Gastroesophageal sphincter (tissue), 3 donors: ENCODE measurements at regions not wholly inside any gene's neighbourhood (a gene's known extent, or its start where the extent isn't known, plus 50 kb on each side); places are given as distances from the start of the nearest gene placed in this dataset.

ENCODE experiments used
- CTCF ChIP-seq, 4 experiments: fragments of 200-600 bp in 2 of 4; fragments of 450-650 bp in 2 of 4; sonication (generic) in 1 of 4; IDR thresholded peaks; one replicate each; pipeline ENCODE4 v1.5.1; 2017 to 2019; ENCODE audit warnings: antibody characterized with exemption in 4 of 4, mild to moderate bottlenecking in 2 of 4, moderate library complexity in 2 of 4
- EP300 ChIP-seq: sonication (generic); formaldehyde crosslinking; IDR thresholded peaks from one replicate; pipeline ENCODE4 v1.6.1; 2017; ENCODE audit warnings: antibody characterized with exemption, mild to moderate bottlenecking
- POLR2A ChIP-seq, 2 donors: fragments of 450-650 bp; IDR thresholded peaks; one replicate each; pipeline ENCODE4 v1.6.1; 2017; ENCODE audit warnings: antibody characterized with exemption in 2 of 2, mild to moderate bottlenecking in 2 of 2, moderate library complexity in 1 of 2

GRCh38 chr6:165939047-165939446, 228.6 kb downstream of the TBXT start:
- TF ChIP-seq POLR2A (IDR thresholded peaks at IDR 0.05) (no peak), CTCF (IDR thresholded peaks at IDR 0.05) (no peak), EP300 (no peak)
